Pancreas (tissue), 10 donors: ENCODE measurements at regions not wholly inside any gene's neighbourhood (a gene's known extent, or its start where the extent isn't known, plus 50 kb on each side); places are given as distances from the start of the nearest gene placed in this dataset.
A peak's percentile ranks its signal among the peaks of the same experiment; 100 is the strongest.

Experiments used
- ATAC-seq, 4 donors: fragments of 200-7000 bp; cut with Tn5 transposase; one replicate each; pipeline versions ENCODE4 v1.8.0 to v1.9.1; 2020; ENCODE audit warnings: mild to moderate bottlenecking in 4 of 4, moderate library complexity in 4 of 4
- DNase-seq, 6 donors: peaks; one replicate each; pipeline ENCODE4 v3.0.0-alpha.2; 2020
- FAIRE-seq: peaks from 2 replicates; lab custom pipeline; 2012; peaks lifted over from hg19 to GRCh38; lab: Jason Lieb, UNC
- H3K27ac ChIP-seq, 4 donors: fragments of 200-600 bp; sonication (generic); 1 replicate in 3 of 4; 2 replicates in 1 of 4; pipeline versions ENCODE4 v1.5.0 to v1.8.0; 2020
- H3K27me3 ChIP-seq, 4 donors: fragments of 200-600 bp; one replicate each; pipeline ENCODE4 v1.8.0; 2021
- H3K36me3 ChIP-seq, 3 donors: fragments of 200-600 bp; sonication (generic) in 1 of 3; one replicate each; pipeline versions ENCODE4 v1.5.0 to v1.8.0; 2020 to 2021
- H3K4me1 ChIP-seq, 3 donors: fragments of 200-600 bp; one replicate each; pipeline ENCODE4 v1.8.0; 2021
- H3K4me3 ChIP-seq, 4 donors: fragments of 200-600 bp; sonication (generic) in 2 of 4; one replicate each; pipeline versions ENCODE4 v1.5.0 to v1.8.0; 2020 to 2021
- H3K9me3 ChIP-seq, 4 donors: fragments of 200-600 bp; one replicate each; pipeline ENCODE4 v1.8.0; 2021
- CTCF ChIP-seq, 4 donors: fragments of 200-600 bp; sonication (generic) in 3 of 4; IDR thresholded peaks; one replicate each; pipeline versions ENCODE4 v1.5.0 to v1.8.0; 2021; ENCODE audit warnings: antibody characterized with exemption in 4 of 4
- WGBS, 2 donors: extraction: QIAGEN DNeasy Blood & Tissue Kit; methylation state at CpG; one replicate each; pipeline ENCODE4 v1.1.7; 2013; 5-methylcytosine and 5-hydroxymethylcytosine counted together
- intact Hi-C, 3 donors: fragments of 100-400 bp; cut with DNase I; formaldehyde crosslinking; loops; one replicate each; pipeline versions ENCODE4 v1.11.1 to v1.14.2; 2022
- donor health status: healthy with polysubstance abuse.
- donor health status: DM: no; HTN: no; CAD: no; lungs with moderate emphysema.
- donor health status: DM: no; HTN: no; CAD: no.
- donor health status: control.
- donor health status: control.
- donor health status: Bipolar disorder and iron deficiency.
- donor health status: DM: yes; HTN: yes; CAD: no.
- donor health status: DM: no; HTN: no; CAD: no.
- donor health status: DM: no; HTN: no; CAD: no.
- donor health status: DM: yes; HTN: yes; CAD: no.

GRCh38 chr10:108783897-108784296, 1139.4 kb downstream of the XPNPEP1 start:
- H3K27ac ChIP-seq = no peak overlapping the region
- peak in 1 of 6 donors; percentile 7 for DNase-seq
- WGBS, 2 donors = 39 to 43% methylated on average over 1 of the region's 1 CpG
- H3K36me3 ChIP-seq = no peaks in the 10 kb centered on the region
- no peaks in the 10 kb centered on the region for H3K4me1 ChIP-seq
- FAIRE-seq = no peak
- intact Hi-C loops = no loop called here
- no peak for ATAC-seq
- no peak overlapping the region for H3K4me3 ChIP-seq
- no peak for TF ChIP-seq CTCF (IDR thresholded peaks at IDR 0.05)
- H3K27me3 ChIP-seq = no peaks in the 10 kb centered on the region
- no peaks in the 10 kb centered on the region for H3K9me3 ChIP-seq

- no peak overlapping the region for H3K4me3 ChIP-seq
- no peaks in the 10 kb centered on the region for H3K9me3 ChIP-seq
- H3K27me3 ChIP-seq = no peaks in the 10 kb centered on the region
- no peak overlapping the region for H3K27ac ChIP-seq
- TF ChIP-seq CTCF (IDR thresholded peaks at IDR 0.05) = no peak
- no peak for DNase-seq
- FAIRE-seq = no peak
- ATAC-seq = no peak
- H3K36me3 ChIP-seq = no peaks in the 10 kb centered on the region
- 48 to 65% methylated on average over 3 of the region's 3 CpGs for WGBS, 2 donors
- no peaks in the 10 kb centered on the region for H3K4me1 ChIP-seq
- intact Hi-C loops = no loop called here
Observed at GRCh38 chr10:108782411-108782810, 1140.9 kb downstream of the XPNPEP1 start.

GRCh38 chr10:108779501-108779900, 1143.8 kb downstream of the XPNPEP1 start:
- no peak for DNase-seq
- H3K27ac ChIP-seq = no peak overlapping the region
- intact Hi-C loops = no loop called here
- TF ChIP-seq CTCF (IDR thresholded peaks at IDR 0.05) = no peak
- no peaks in the 10 kb centered on the region for H3K9me3 ChIP-seq
- H3K27me3 ChIP-seq = no peaks in the 10 kb centered on the region
- ATAC-seq = no peak
- FAIRE-seq = no peak
- H3K4me1 ChIP-seq = no peaks in the 10 kb centered on the region
- H3K36me3 ChIP-seq = no peaks in the 10 kb centered on the region
- H3K4me3 ChIP-seq = no peak overlapping the region

- no peaks in the 10 kb centered on the region for H3K4me1 ChIP-seq
- intact Hi-C loops = no loop called here
- TF ChIP-seq CTCF (IDR thresholded peaks at IDR 0.05) = no peak
- WGBS, 2 donors = 61 to 66% methylated on average over 3 of the region's 3 CpGs
- ATAC-seq (no peak), FAIRE-seq (no peak), DNase-seq (no peak)
- H3K27me3 ChIP-seq = no peaks in the 10 kb centered on the region
- no peaks in the 10 kb centered on the region for H3K36me3 ChIP-seq
- no peak overlapping the region for H3K4me3 ChIP-seq
- no peaks in the 10 kb centered on the region for H3K9me3 ChIP-seq
- H3K27ac ChIP-seq = no peak overlapping the region
Observed at GRCh38 chr10:108775911-108776475, 1147.3 kb downstream of the XPNPEP1 start.

GRCh38 chr10:108771106-108771505, 1152.2 kb downstream of the XPNPEP1 start:
- no peaks in the 10 kb centered on the region for H3K36me3 ChIP-seq
- no peak overlapping the region for H3K27ac ChIP-seq
- no peaks in the 10 kb centered on the region for H3K4me1 ChIP-seq
- intact Hi-C loops = no loop called here
- no peaks in the 10 kb centered on the region for H3K27me3 ChIP-seq
- DNase-seq (no peak), FAIRE-seq (no peak), ATAC-seq (no peak)
- H3K9me3 ChIP-seq = no peaks in the 10 kb centered on the region
- TF ChIP-seq CTCF (IDR thresholded peaks at IDR 0.05) = no peak
- H3K4me3 ChIP-seq = no peak overlapping the region
